NCI-H1694 (cell line): ENCODE measurements at regions not wholly inside any gene's neighbourhood (a gene's known extent, or its start where the extent isn't known, plus 50 kb on each side); places are given as distances from the start of the nearest gene placed in this dataset.

ENCODE experiments used
- DNase-seq: peaks from one replicate; lab custom pipeline; 2025; lab: John Stamatoyannopoulos, UW

DNA sequence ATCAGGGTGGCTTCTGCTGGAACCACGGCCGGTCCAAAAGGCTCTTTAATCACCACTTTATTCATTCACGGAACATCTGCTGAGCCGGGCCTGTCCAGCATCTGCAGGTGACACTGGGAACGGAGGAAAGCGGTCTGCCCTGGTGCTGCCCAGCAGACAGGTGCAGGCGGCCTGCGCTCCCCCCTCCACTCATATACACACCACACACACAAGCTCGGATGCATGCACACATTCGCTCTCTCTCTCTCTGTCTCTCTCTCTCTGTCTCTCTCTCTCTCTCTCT is 736.9 kb downstream of the BRD1 start:
- no peak for DNase-seq

DNA sequence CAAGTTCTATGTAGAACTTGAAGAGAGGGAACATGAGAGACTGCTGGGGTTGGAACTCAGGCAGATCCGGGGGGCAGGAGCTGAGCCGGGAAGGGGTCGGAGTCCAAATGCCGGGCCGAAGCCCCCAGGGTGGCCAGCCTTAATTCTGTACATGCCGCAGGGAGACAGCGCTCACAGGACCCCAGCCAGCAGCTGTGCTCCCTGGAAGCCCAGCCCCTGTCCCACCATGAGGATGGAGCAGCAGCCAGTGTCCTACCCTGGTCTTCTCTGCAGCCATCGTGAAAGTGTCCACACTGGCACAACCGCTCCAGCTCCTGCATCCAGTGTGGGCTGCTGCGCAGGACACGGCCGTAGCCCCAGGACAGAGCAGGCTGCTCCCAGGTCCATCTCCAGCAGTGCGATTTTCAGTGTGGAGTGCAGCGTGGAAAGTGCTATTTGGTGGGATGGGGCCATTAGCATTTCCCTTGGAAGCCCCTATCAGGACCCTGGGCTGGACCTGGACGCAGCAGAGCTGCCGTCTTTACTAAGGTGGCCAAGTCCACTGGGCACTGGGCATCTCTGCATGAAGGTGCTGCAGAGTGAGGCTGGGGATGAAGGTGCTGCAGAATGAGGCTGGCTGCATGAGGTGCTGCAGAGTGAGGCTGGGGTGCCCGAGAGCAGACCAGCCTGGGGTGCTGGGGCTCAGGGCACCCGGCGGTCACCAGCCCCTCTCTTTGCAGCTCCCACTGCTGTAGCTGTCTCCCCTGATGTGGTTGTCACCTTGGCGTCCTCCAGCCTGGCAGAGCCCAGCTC is 737.4 kb downstream of the BRD1 start:
- DNase-seq: no peak

DNA sequence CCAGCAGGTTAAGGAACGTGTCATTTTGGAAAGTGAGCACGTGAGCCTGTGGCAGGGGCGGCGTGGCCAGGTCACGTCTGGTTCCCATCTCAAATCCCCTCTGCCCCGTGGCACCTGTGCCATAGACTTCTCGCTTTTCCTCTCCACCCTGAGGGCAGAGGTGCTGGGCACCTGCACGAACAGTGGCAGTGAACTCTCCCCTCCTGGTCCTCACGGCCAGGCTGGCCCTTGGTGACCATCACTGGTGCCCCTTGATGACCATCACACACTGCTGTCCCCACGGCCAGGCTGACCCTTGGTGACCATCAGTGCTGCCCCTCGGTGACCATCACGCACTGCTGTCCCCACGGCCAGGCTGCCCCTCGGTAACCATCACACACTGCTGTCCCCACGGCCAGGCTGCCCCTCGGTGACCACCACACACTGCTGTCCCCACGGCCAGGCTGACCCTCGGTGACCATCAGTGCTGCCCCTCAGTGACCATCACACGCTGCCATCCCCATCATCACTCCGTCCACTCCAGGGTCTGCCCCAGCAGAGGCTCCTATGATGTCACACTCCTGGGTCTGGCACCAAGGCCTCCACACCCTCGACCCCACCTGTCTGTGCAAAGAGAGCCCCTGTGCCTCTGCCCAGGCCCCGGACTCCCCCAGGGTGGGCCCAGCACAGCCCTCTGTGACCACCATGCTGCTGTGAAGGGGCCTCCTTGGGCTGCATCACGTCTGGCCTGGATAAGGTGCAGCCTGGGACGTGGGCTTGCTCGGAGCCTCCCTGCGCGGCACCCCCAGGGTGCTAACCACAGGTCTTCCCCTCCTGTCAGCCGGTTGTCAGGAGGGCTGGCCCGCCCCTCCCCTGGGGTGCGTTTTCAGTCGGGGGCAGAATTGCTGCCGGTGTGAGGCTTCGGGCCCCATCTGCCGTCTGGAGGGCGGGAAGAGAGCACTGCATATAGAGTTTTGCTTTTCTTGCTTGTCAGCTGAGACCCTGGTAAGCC is 738.6 kb downstream of the BRD1 start:
- no peak for DNase-seq

DNA sequence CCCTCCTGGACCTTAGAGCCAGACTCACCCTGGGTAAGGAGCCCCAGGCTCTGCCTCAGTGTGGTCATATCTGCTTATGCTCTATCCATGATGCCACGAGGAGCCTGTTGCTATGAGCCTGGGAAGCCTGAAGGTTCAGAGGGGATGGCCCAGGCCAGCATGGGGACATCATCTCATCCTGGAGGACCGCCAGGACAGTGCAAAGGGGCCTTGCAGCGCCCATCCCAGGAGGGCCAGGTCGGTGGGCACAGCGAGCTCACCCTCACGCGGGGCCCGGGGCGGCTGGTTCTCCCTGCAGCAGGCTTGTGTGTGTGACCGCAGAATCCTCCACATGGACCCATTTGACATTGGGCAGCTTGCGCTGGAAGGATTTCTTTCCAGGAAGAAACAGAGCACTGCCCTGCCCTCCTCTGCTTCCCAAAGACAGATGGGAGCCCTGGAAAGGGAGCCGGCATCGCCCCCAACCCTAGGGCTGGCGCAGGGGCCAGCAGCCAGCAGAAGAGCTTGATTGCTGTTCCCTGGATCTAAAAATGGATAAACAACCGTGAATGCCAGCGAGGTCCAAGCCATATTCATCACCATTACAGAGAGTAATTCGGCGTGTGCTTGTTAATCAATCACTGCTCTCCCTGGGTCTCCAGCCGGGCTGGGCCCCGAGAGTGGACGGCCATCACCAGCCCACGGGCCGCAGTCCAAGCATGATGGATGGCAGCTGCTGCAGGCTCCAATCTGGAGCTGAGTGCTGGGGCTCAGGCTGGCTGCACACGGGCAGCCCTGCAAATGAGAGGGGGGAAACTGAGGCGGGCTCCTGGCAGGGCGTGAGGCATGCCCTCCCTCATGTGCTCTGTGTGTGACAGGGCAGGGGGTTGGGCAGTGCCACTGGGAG is 739.7 kb downstream of the BRD1 start:
- DNase-seq: no peak

DNA sequence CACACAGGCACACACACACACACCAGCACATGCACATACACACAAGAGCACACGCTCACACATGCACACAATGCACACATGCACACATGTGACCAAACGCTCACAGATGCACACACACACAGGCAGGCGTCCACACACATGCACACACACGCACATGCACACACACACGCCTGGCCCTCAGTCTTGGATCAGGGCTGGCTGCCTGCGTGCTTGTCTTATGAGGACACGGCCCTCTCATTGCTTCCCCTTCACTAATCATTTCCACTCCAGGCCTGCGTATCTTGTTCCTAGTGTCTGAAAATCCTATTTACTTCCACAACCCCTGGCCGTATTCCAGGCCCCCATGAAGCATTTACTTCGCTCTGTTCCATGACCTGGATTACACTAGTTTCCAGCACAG is 740.5 kb downstream of the BRD1 start:
- no peak for DNase-seq

DNA sequence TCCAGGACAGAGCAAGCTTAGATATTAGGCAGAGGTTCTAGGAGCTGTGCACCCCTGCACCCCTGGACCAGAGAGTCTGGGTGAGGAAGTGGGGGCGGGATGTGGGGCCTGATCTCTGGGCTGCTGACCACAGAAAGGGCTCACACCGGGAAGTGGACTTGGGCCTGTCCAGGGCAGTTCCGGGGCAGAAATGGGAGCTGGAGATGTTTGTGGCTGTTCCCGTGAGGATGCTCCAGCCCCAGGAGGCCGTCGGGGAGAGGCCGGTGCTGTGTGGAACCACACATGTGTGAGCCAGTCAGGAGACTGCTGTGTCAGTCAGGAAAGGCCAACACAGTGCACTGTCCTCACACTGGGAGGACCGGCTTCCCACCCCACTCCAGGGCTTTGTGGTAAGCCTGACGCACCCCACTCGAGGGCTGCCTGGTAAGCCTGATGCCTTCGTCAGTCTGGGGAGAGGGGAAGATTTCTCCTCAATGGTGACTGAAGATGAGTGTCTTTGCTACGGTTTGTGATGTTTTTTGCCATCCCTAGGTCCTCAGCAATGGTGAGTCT is 741.0 kb downstream of the BRD1 start:
- DNase-seq: no peak

DNA sequence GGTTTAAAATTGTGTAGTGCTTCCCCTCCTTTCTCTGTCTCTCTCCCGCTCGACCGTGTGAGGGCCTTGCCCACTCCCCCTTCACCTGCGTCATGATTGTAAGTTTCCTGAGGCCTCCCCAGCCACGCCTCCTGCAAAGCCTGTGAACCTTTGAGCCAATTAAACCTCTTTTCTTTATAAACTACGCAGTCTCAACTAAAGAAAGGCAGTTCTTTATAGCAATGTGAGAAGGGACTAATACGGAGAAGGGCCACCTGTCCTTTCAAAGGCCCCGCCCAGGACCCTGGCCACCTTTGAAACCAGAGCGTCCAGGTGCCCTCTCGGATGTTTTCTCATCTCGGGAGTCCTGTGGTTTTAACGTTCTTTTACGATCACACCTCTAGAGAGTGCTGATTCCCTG is 741.5 kb downstream of the BRD1 start:
- DNase-seq: no peak

DNA sequence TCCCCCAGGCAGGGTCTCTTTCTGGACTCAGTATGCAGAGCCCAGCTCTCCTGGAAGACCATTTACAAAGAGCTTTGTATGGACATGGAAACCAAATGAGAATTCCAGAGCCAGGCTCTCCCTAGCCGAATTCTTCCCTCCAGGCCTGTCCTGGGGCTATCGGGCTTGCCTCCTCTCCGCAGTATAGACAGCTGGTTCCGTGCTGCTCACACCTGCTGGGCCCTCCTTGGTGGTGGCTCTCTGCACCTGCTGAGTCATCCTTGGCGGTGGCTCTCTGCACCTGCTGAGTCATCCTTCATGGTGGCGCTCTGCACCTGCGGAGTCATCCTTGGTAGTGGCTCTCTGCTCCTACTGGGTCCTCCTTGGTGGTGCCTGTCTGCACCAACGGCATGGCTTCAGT is 743.5 kb downstream of the BRD1 start:
- no peak for DNase-seq

DNA sequence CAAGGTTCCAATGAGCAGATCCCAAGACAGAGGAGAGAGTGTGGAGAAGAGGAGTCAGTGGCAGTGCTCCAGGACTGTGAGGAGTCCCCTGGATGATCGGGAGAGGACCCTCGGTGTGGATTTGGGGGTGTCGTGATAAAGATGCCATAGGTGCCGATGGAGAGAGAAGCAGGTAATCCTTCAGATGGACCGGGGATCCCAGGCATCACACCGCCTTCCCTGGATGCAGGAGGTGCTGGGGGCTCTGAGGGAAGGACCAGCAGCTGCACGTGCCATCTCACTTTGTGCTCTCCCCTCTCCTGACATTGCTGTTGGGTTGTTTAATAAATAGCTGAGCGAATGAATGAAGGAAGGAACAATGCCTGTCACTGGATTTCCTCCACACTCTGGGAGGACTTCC is 744.1 kb downstream of the BRD1 start:
- no peak for DNase-seq

DNA sequence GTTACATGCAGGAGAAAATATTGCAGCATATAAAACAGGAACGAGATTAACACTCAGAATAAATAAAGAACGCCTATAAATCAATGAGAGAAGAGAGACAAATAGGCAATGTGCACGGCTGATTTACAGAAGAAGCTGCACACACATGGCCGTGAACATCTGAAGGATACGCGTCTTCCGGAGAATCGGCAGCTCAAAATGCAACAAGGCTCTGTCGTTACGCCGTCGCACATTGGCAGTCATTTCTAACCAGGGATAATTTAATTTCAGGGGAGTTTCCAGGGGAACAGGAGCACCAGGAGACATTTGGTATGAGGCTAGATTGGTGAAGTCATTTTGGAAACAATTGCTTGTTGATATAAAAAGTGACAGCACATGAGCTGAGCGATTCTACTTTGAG is 745.2 kb downstream of the BRD1 start:
- no peak for DNase-seq

DNA sequence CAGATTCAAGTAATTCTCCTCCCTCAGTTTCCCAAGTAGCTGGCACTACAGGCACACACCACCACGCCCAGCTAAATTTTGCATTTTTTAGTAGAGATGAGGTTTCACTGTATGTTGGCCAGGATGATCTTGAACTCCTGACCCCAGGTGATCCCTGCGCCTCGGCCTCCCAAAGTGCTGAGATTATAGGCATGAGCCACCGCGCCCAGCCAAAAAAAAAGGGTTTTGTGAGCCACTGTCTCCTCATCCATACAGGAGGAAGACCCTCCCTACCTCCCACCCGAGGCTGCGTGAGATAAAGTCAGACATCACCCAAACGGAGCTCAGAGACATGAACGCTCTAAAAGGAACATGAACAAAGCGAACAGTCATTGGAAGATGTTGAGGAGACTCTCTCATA is 745.7 kb downstream of the BRD1 start:
- no peak for DNase-seq

DNA sequence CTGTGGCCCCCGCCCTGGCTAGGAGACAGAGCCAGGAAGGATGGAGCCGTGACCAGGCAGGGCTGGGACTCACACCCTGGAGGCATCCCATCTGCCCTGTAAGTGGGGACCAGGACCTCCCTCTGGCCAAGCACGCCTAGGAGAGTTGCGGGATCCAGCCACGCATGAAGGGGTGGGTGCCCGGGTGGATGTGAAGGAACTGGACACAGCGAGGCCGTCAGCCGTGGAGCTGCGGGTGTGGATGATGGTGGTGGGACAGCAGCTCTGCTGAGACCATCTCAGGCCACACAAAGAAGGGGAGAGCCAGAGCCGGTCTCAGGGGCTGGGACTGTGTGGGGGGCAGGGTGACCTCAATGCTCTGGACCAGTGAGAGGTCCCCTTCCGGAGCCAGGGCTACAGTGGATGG is 746.4 kb downstream of the BRD1 start:
- no peak for DNase-seq

DNA sequence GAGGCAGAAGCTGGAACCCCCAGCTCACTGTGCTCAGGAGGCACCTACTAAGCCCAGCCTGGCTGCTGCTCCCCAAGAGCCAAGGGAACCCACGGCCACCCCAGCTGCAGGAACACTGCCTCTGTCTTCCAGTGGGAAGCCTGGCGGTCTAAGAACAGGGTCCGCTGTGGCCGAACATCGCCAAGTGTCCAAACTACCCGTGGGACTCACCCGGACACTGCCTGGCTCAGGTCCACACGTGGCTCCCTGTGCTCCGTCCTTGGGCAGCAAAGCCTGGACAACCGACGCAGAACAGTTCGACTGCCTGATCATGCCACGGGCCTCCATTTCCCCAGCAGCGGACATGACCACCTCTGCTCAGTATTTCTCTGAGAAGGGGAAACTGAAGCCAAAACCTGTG is 747.0 kb downstream of the BRD1 start:
- no peak for DNase-seq

DNA sequence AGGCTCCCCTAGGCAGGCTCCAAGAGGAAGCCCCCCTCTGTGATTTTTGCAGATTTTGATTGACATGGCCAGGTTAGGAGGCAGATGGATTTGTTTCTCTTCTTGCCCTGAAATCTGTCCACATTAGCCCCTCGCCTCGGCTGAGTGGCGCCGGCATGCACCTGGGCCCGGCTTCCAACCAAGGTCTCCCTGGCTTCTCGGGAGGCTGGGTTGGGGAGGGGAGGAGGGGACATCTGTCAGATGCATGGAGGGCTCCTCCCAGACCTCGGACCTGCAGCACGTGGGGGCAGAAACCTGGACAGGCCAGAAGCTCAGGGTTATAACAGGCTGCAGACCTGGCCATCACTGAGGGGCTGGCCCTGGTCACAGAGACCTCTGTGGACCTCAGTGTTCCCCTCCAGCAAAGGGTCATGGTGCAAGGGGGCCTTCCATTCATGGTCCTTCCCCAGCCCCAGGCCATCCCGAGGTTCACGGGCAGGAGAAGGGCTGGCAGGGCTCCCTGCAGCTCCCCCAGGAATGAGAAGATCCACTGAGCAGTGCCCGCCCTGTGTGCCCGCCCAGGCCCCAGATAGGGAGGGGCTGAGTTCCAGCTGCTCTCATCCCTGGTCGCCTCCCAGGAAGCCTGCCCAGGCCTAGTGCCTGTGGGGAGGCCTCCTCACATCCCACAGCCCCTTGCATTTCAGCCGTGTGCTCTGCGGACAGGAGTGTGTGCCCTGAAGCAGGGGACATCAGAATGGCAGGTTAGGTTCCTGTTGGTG is 747.8 kb downstream of the BRD1 start:
- no peak for DNase-seq

DNA sequence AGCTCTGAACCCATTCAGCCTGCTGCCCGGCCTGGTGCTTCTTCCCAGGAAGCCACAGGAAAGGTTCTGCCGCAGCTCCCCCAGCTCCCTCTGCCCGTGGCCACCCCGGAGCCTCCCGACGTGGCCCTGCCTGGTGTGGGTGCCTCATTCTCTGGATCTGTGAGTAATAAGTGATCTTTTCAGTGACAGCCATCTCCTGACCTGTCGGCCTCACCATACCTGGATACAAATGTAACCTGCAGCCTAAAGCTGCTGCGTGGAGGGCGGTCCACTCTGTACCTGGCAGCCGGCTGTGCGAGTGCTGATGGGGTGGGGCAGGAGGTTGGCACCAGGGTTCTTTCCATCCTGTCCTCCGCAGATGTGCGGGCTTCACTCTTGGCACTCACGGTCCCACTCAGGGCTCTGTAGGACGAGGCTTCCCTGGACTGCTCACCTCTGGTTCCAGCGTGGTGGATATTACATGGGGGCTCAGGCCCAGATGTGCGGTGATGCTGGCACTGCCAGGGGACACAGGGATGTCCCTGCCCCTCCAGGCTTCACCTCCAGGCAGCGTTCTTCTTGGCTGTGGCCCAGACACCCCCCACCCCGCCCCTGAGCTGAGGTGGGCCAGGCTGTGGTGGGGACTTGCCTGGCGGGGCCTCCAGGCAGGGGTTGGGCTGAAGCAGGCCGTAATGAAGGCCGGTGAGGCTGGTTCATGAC is 748.5 kb downstream of the BRD1 start:
- DNase-seq: no peak

DNA sequence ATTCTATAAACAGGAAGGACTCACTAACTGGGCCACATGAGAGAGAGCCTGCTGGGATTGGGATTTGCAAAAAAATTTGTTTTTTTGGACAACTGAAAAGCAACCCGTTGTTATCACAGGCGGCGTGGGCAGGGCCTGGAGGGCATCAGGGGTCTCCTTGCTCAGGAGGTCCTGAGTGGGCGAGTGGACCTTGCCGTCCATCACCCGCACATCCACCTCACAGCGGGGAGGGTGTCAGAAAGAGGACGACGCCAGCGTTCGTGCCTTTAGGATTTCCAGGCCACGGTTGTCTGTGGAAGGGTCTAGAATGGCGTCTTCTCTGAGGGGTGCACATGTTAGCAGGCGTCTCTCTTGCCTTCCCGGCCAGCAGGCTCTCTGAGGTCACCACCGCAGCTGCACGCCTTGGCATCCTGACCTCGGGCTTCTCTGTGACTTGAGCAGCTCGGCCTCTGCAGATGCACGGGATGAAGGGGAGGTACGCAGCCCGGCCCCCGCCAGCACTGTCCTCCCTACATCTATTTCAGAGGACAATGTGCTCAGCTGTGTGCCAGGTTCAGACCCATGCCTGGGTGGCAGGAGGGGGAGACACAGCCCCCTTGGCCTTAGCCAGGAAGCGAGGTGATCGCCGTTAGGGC is 749.5 kb downstream of the BRD1 start:
- DNase-seq: no peak

DNA sequence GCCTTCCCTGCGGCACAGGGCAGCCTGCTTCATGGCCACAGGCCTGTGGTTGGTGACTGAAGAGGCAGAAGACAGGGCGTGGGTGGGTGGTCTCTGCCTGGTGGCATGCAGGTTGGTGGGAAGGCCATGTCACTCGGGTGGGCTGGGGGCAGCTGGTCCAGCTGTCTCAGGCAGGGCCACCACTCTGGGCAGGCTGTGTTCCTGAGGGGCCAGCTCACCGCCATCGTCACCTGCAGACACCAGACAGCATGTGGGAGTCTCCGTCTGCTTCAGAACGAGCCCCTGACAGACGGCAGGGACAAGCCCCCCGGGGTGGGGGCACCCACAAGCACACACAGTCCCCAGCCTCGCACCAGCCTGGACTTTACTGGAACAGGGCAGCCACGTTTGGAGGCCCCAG is 750.1 kb downstream of the BRD1 start:
- no peak for DNase-seq

DNA sequence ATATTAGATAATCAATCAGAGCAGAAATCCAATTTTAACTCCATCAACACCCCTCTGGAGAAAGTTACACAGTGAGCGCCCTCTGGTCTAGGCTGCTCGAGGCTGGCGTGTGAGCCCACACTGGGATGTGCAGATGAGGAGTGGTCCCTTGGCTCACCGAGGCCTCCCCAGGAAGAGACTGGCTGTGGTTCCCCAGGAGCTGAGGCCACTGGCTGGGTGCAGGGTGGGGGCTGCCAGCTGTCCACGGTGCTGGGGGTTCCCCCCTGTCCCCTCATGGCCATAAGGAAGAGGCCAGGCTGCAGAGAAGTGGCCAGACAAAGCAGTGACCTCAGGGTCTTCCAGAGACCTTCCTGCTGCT is 750.7 kb downstream of the BRD1 start:
- DNase-seq: no peak

DNA sequence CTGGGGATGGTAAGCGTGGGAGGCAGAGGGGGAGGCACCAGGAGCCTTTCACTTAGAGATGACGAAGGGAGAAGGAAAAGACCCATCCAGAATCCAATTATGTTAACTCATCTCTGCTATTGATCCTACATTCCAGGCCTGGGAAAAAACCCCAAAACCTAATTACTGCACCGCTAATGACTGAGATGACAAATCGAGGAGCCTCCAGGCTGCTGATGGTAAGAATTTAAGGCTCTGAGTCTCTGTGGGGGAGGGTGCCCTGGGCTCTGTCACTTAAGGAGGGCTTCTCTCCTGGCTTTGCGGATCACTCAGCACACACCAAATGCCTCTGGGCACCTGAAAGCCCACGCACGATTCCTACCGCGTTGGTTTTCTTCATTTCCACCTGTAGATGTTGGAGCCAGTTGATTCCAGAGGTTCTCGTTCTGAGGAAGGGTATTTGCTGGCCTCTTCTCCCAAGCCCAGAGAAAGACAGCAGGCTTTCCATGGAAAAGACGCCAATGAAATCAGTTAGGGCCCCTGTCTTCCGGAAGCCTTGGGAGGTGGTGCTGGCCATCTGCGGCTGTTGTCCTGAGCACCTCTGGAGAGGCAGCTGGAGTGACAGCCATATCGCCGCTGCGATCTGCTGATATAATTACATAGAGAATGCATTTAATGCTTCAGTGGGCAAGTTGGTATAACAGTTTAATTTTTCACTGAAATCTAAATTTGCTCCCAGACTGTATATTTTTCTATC is 751.2 kb downstream of the BRD1 start:
- DNase-seq: no peak

DNA sequence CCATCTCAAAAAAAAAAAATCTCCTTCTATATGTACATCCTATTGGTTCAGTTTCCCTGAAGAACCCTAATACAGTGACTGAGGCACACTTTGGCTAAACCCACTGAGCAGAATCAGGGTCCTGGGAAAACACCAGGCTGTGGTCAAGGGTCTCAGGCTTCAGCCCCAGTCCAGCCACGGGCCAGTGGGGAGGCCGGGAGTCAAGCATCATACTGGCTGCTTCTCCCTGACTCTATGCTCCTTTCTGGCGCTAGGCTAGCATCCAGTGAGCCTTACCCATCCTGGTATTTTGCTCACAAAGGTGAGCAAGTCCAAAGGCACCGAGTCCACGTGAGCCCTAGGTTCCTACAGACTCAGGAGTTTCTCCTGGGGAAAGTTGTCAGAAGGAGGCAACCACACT is 752.5 kb downstream of the BRD1 start:
- DNase-seq: no peak
